ENCODE measurements at regions not wholly inside any gene's neighbourhood (a gene's known extent, or its start where the extent isn't known, plus 50 kb on each side); places are given as distances from the start of the nearest gene placed in this dataset.
"Not testable (repeated sequence)": the region's sequence is repeated elsewhere in the genome, so short reads cannot be mapped to it uniquely, and the experiment has no call there.

DNA sequence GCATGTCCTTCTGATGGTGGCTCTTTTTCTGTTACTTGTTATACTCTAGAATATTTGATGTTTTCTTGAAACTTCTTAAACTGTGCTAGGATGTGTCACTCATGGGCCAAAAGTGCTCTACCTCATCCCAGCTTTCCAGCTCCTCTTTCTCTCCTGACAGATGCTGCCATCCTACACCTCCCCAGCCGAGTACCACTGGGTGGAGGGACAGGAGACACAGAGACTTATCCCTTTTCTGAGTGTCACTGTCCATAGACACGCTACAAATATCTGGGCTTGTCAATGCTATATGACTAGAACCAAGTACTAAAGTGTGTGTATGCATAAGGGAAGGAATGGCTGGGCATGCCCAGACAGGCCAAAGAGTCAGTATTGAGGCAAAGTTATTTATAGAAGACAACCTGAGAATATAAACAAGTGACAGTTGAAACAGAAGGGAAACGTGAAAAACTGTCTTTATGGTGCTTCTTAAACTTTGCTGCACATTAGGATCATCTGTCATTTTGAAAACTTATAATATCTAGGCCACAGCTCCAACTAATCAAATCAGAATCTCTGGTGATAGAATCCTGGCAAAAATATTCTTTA lies 188.0 kb downstream of the CARTPT start:
- no peak for DNase-seq (ENCODE audit: low spot score)

- no peak for DNase-seq (ENCODE audit: low spot score)
Observed at GRCh38 chr5:71907608-71908145, 188.6 kb downstream of the CARTPT start.

GRCh38 chr5:71910741-71911140 lies 191.7 kb downstream of the CARTPT start:
- no peak for DNase-seq (ENCODE audit: low spot score)

DNA sequence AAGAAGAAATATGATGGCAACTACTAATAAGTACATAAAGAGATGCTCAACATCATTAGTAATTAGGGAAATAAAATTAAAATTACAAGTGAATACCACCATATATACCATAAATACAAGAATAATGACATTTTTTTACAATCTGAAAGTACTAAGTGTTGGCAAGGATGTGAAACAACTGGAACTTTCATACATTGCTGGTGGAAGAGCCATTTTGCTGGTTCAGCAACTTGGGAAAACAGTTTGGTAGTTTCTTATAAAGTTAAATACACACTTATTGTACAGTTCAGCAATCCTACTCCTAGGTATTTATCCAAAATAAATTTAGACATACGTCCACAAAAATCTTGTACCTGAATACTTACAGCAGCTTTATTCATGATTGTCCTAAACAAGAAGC lies 192.9 kb downstream of the CARTPT start:
- DNase-seq (ENCODE audit: low spot score): no peak

- no peak for DNase-seq (ENCODE audit: low spot score)
Observed at GRCh38 chr5:71914281-71914680, 193.0 kb upstream of the MAP1B start.

- no peak for DNase-seq (ENCODE audit: low spot score)
Observed at GRCh38 chr5:71922584-71923106, 184.6 kb upstream of the MAP1B start.

DNA sequence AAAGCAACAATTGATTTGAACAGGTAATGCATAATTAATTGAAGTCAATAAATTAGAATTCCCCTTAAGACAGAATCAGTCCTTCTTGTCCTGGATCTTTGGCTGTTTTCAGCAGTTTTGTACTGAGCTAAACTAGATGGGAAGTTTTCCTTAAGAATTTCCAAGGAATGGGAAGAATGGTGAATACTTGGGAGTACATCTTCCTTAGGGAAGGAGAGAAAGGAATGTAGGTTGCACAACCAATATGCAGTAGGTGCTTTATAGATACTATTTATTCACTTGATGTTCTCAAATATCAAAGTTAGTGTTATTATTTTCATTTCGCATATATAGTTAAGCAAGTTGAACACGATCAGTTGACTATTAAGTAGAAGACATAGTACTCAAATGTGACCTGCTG lies 183.5 kb upstream of the MAP1B start:
- DNase-seq (ENCODE audit: low spot score): no peak

- no peak for DNase-seq (ENCODE audit: low spot score)
Observed at GRCh38 chr5:71924325-71924724, 182.9 kb upstream of the MAP1B start.

- no peak for DNase-seq (ENCODE audit: low spot score)
Observed at GRCh38 chr5:71924980-71925379, 182.3 kb upstream of the MAP1B start.

- no peak for DNase-seq (ENCODE audit: low spot score)
Observed at GRCh38 chr5:71925608-71926091, 181.6 kb upstream of the MAP1B start.

DNA sequence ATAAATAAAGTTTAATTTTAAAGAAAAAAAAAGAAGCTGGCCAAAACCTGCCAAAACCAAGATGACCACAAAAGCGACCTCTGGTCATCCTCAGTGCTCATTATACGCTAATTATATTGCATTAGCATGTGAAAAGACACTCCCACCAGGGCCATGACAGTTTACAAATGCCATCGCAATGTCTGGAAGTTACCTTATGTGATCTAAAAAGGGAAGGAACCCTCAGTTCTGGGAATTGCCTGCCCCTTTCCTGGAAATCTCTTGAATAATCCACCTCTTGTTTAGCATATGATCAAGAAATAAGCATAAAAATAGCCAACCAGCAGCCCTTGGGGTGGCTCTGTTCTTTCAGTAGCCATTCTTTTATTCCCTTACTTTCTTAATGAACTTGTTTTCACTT lies 178.3 kb upstream of the MAP1B start:
- DNase-seq (ENCODE audit: low spot score): no peak

- not testable (repeated sequence) for DNase-seq (ENCODE audit: low spot score)
Observed at GRCh38 chr5:71930554-71930953, 176.7 kb upstream of the MAP1B start.

DNA sequence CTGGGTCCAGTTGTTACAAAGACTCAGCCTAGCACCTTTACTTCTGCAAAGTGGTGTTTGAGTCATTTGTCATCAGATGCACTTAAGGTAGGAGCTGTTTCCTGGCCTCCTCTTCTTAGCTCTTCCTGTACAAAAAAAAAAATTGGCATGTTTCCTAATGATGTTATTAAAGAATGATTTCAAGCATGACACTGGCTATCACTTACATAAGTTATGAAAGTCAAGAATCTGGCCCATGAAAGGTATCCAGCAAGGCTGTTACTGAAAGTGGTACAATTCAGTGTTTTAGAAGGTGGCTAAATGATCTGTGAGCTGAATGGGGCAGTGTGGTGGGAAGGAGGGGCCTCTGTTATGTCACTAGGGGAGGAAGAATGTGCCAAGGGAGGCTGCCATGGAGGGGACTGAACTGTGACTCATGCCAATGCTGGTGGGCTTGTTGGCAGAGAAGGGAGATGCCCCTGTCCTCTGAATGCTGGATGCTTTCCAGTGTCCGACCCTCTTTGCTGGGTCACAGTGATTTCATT lies 175.1 kb upstream of the MAP1B start:
- DNase-seq (ENCODE audit: low spot score): no peak

GRCh38 chr5:71932655-71933338 lies 174.5 kb upstream of the MAP1B start:
- DNase-seq (ENCODE audit: low spot score): no peak

GRCh38 chr5:71934322-71934721 lies 173.0 kb upstream of the MAP1B start:
- no peak for DNase-seq (ENCODE audit: low spot score)

DNA sequence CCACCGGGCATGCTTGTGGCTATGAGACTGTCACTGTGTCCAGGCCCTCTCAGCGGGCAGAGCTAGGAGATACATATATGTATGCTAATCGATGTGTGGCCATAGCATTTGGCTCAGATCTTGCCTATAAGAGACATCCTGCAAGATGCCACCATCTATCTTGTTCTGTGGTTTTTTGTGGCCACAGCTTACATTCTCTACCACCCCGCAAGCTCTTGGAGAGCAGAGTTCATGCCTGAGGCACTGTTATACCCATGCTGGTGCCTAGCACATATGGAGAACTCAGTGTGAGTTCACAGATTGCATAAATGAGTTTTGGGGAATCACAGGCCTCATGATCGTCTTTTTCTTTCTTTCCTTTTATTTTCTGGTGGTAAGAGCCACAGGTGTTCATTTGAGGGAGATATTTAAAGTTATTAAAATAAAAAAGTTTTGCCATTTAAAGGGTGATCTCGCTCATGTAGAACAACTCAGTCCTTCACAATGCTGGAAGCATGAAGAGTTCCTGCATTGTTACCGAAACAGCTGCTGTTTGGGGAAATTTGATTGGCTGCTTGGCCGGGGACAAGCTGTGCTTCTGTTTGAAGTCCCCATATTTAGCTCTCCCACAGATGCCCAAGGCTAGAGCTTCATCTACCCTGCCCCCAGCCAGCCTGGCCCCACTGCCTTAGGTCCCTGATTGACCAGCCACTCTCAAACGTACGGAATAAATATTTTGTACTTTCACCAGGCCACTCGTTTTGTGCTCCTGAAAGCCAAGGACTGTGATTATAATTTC lies 169.2 kb upstream of the MAP1B start:
- no peak for DNase-seq (ENCODE audit: low spot score)

GRCh38 chr5:71938895-71939294 lies 168.4 kb upstream of the MAP1B start:
- DNase-seq (ENCODE audit: low spot score): no peak

DNA sequence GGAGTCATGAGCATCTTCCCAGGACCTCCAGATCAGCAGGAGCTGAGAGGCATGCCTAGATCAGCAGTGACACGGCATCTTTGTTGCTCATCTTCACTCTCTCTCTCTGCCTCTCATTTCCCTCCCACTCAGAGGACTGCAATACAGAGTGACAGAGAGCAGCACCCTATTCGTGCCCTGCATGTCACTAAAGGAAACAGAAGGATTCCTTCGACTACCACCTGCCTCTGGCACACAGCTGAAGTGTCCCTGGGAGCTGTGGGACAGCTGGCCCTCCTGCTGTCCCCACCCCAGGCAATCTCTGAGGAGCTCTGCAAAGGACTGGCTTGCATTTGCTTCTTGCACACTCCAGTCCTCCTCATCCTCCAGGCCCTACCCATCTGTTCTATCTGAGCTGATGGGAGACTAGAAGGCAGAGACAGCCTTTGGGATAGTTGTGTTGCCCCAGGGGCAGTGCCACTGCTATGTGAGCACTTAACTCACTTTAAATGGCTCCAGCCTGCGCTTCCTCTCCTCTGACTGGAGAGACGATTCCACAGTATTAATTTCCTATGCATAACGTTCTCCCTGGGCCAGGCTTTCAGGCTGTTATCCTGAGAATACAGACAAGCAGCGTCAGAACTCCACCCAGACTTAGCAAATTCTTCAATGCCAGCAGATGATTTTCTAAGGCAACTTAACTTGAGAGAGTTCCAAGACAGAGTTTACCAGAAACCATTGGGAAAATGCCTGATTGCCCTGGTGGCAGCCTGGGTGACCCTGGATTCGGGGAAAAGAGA lies 167.6 kb upstream of the MAP1B start:
- no peak for DNase-seq (ENCODE audit: low spot score)

DNA sequence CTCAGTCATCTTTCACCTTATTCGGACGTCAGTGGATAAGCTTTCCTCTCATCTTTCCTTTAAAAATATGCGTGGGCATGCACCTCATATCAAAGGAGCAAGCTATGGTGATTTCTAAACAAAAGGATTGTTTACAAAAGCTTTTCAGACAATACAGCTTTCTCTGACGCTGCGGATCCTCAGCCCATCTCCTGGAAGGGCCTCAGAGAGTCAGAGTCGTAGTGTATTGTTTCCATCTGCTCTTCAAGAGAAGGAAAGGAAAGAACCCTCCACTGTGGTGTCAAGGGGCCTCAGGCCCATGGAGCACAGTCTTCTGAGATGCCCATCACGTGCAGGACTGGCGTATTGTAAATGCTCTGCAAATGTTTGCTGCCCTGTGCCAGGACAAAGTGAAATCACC lies 163.4 kb upstream of the MAP1B start:
- DNase-seq (ENCODE audit: low spot score): no peak

DNA sequence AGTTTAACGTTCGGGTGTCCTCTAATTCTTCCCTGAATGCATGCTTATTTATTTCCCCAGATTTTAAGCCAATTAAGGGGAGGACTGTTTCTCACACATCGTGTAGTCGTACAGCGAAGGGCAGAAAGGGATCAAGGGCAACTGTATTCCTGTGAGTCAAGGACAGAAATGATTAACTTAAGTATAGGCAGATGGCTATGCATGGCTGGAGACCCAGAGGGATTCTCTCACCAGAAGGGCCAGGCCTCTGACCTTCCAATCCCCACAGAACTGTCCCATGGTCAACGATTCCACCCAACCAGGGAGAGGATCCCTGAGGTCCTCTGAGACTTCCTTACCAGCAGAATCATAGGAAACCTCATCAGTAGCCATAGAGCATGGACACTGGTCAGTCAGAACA lies 161.8 kb upstream of the MAP1B start:
- no peak for DNase-seq (ENCODE audit: low spot score)

DNA sequence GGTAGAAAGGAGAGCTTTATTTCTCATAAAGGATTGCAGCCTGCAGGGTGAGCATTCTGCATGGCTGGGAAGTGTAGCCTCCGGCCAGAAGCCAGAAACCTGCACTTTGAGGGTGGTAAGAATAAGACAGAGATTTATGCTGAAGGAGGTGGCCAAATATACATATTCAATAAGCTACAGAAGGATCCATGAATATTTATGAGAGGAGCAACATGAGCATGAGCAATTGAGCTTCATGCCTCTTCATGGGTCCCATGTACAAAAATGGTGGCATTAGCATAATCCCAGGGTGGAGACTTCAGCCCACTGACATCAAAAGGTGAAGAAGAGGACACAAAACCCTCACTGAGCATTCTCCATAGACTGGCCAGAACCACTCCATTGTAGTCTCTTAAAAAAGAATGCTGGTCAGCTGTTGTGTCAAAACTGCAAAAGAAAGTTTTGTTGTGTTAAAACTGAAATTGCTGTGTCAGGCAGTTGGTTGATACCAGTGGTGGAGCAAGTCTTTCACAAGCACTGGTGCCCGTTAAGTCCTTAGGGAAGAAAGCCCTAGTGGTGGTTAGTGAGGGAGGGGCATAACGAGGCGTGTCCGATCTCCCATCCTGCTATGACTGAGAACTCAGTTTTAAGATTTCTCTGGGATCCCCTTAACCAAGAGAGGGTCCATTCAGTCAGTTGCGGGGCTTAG lies 160.8 kb upstream of the MAP1B start:
- no peak for DNase-seq (ENCODE audit: low spot score)
